ENCODE measurements at regions not wholly inside any gene's neighbourhood (a gene's known extent, or its start where the extent isn't known, plus 50 kb on each side); places are given as distances from the start of the nearest gene placed in this dataset.
A peak's percentile ranks its signal among the peaks of the same experiment; 100 is the strongest.

- Histone ChIP-seq H3K4me3 (ENCODE audit: low read depth, low read length) (no peak overlapping the region), H3K4me1 (ENCODE audit: control insufficient read depth, insufficient read depth, low read length) (no peaks in the 10 kb centered on the region), H3K27me3 (ENCODE audit: control insufficient read depth, insufficient read depth, low read length) (no peaks in the 10 kb centered on the region), H3K36me3 (ENCODE audit: control insufficient read depth, insufficient read depth, low read length) (no peaks in the 10 kb centered on the region), H3K9me3 (ENCODE audit: control insufficient read depth, insufficient read depth, low read length) (no peaks in the 10 kb centered on the region), H3K27ac (ENCODE audit: low read depth, low read length) (no peak overlapping the region)
- no peak for DNase-seq (ENCODE audit: low read depth in 4 of 6, low spot score in 6 of 6)
Measured at GRCh38 chr1:229710746-229711145, 84.7 kb downstream of the URB2 start.

- WGBS (ENCODE audit: insufficient coverage) = no CpG with 5 or more reads among the region's 2 CpGs
- H3K4me3 ChIP-seq (ENCODE audit: low read depth, low read length) = no peak overlapping the region
Measured at GRCh38 chr1:229714306-229714705, 88.3 kb downstream of the URB2 start.

GRCh38 chr1:229714964-229715603, 89.0 kb downstream of the URB2 start:
- Histone ChIP-seq H3K4me3 (ENCODE audit: low read depth, low read length) (no peak overlapping the region), H3K36me3 (ENCODE audit: control insufficient read depth, insufficient read depth, low read length) (no peaks in the 10 kb centered on the region), H3K9me3 (ENCODE audit: control insufficient read depth, insufficient read depth, low read length) (no peaks in the 10 kb centered on the region), H3K27me3 (ENCODE audit: control insufficient read depth, insufficient read depth, low read length) (no peaks in the 10 kb centered on the region), H3K4me1 (ENCODE audit: control insufficient read depth, insufficient read depth, low read length) (no peaks in the 10 kb centered on the region), H3K27ac (ENCODE audit: low read depth, low read length) (no peak overlapping the region)
- 90% methylated on average over 5 of the region's 8 CpGs for WGBS (ENCODE audit: insufficient coverage)
- no peak for DNase-seq (ENCODE audit: low read depth in 4 of 6, low spot score in 6 of 6)

More at GRCh38 chr1:229714306-229714705, 88.3 kb downstream of the URB2 start:
- H3K9me3 ChIP-seq (ENCODE audit: control insufficient read depth, insufficient read depth, low read length) = no peaks in the 10 kb centered on the region
- no peaks in the 10 kb centered on the region for H3K36me3 ChIP-seq (ENCODE audit: control insufficient read depth, insufficient read depth, low read length)
- H3K27ac ChIP-seq (ENCODE audit: low read depth, low read length) = no peak overlapping the region
- DNase-seq (ENCODE audit: low read depth in 4 of 6, low spot score in 6 of 6) = no peak
- no peaks in the 10 kb centered on the region for H3K27me3 ChIP-seq (ENCODE audit: control insufficient read depth, insufficient read depth, low read length)
- no peaks in the 10 kb centered on the region for H3K4me1 ChIP-seq (ENCODE audit: control insufficient read depth, insufficient read depth, low read length)

- DNase-seq (ENCODE audit: low read depth in 4 of 6, low spot score in 6 of 6) = peak in 2 of 6 donors; percentile 40 to 58
- Histone ChIP-seq H3K27me3 (ENCODE audit: control insufficient read depth, insufficient read depth, low read length) (no peaks in the 10 kb centered on the region), H3K36me3 (ENCODE audit: control insufficient read depth, insufficient read depth, low read length) (no peaks in the 10 kb centered on the region), H3K9me3 (ENCODE audit: control insufficient read depth, insufficient read depth, low read length) (no peaks in the 10 kb centered on the region), H3K4me1 (ENCODE audit: control insufficient read depth, insufficient read depth, low read length) (no peaks in the 10 kb centered on the region), H3K4me3 (ENCODE audit: low read depth, low read length) (no peak overlapping the region), H3K27ac (ENCODE audit: low read depth, low read length) (peak overlapping the region; percentile 47)
- no CpG with 5 or more reads among the region's 10 CpGs for WGBS (ENCODE audit: insufficient coverage)
Measured at GRCh38 chr1:229716069-229716468, 90.0 kb downstream of the URB2 start.

GRCh38 chr1:229716704-229717103, 90.7 kb downstream of the URB2 start:
- no peaks in the 10 kb centered on the region for H3K36me3 ChIP-seq (ENCODE audit: control insufficient read depth, insufficient read depth, low read length)
- H3K27me3 ChIP-seq (ENCODE audit: control insufficient read depth, insufficient read depth, low read length) = no peaks in the 10 kb centered on the region
- WGBS (ENCODE audit: insufficient coverage) = 79% methylated on average over 2 of the region's 7 CpGs
- H3K4me3 ChIP-seq (ENCODE audit: low read depth, low read length) = no peak overlapping the region
- no peaks in the 10 kb centered on the region for H3K4me1 ChIP-seq (ENCODE audit: control insufficient read depth, insufficient read depth, low read length)
- H3K9me3 ChIP-seq (ENCODE audit: control insufficient read depth, insufficient read depth, low read length) = no peaks in the 10 kb centered on the region
- no peak for DNase-seq (ENCODE audit: low read depth in 4 of 6, low spot score in 6 of 6)
- no peak overlapping the region for H3K27ac ChIP-seq (ENCODE audit: low read depth, low read length)

- no peaks in the 10 kb centered on the region for H3K4me1 ChIP-seq (ENCODE audit: control insufficient read depth, insufficient read depth, low read length)
- no peaks in the 10 kb centered on the region for H3K36me3 ChIP-seq (ENCODE audit: control insufficient read depth, insufficient read depth, low read length)
- no peaks in the 10 kb centered on the region for H3K9me3 ChIP-seq (ENCODE audit: control insufficient read depth, insufficient read depth, low read length)
- no peaks in the 10 kb centered on the region for H3K27me3 ChIP-seq (ENCODE audit: control insufficient read depth, insufficient read depth, low read length)
- H3K27ac ChIP-seq (ENCODE audit: low read depth, low read length) = no peak overlapping the region
- 81% methylated on average over 4 of the region's 7 CpGs for WGBS (ENCODE audit: insufficient coverage)
- no peak overlapping the region for H3K4me3 ChIP-seq (ENCODE audit: low read depth, low read length)
- DNase-seq (ENCODE audit: low read depth in 4 of 6, low spot score in 6 of 6) = peak in 1 of 6 donors; percentile 4
Measured at GRCh38 chr1:229717786-229718576, 91.9 kb downstream of the URB2 start.

- no peaks in the 10 kb centered on the region for H3K27me3 ChIP-seq (ENCODE audit: control insufficient read depth, insufficient read depth, low read length)
- H3K4me1 ChIP-seq (ENCODE audit: control insufficient read depth, insufficient read depth, low read length) = no peaks in the 10 kb centered on the region
- no peak for DNase-seq (ENCODE audit: low read depth in 4 of 6, low spot score in 6 of 6)
- H3K36me3 ChIP-seq (ENCODE audit: control insufficient read depth, insufficient read depth, low read length) = no peaks in the 10 kb centered on the region
- no peak overlapping the region for H3K4me3 ChIP-seq (ENCODE audit: low read depth, low read length)
- WGBS (ENCODE audit: insufficient coverage) = 73% methylated on average over 3 of the region's 3 CpGs
- H3K9me3 ChIP-seq (ENCODE audit: control insufficient read depth, insufficient read depth, low read length) = peaks cover 2% of the 10 kb centered on the region
- H3K27ac ChIP-seq (ENCODE audit: low read depth, low read length) = no peak overlapping the region
Measured at GRCh38 chr1:229726061-229726460, 100.0 kb downstream of the URB2 start.

GRCh38 chr1:229729916-229730315, 103.9 kb downstream of the URB2 start:
- Histone ChIP-seq H3K27ac (ENCODE audit: low read depth, low read length) (no peak overlapping the region), H3K27me3 (ENCODE audit: control insufficient read depth, insufficient read depth, low read length) (no peaks in the 10 kb centered on the region), H3K36me3 (ENCODE audit: control insufficient read depth, insufficient read depth, low read length) (no peaks in the 10 kb centered on the region), H3K4me3 (ENCODE audit: low read depth, low read length) (no peak overlapping the region), H3K9me3 (ENCODE audit: control insufficient read depth, insufficient read depth, low read length) (no peaks in the 10 kb centered on the region), H3K4me1 (ENCODE audit: control insufficient read depth, insufficient read depth, low read length) (no peaks in the 10 kb centered on the region)
- peak in 1 of 6 donors; percentile 78 for DNase-seq (ENCODE audit: low read depth in 4 of 6, low spot score in 6 of 6)

- Histone ChIP-seq H3K9me3 (ENCODE audit: control insufficient read depth, insufficient read depth, low read length) (no peaks in the 10 kb centered on the region), H3K27me3 (ENCODE audit: control insufficient read depth, insufficient read depth, low read length) (no peaks in the 10 kb centered on the region), H3K4me3 (ENCODE audit: low read depth, low read length) (no peak overlapping the region), H3K27ac (ENCODE audit: low read depth, low read length) (no peak overlapping the region), H3K4me1 (ENCODE audit: control insufficient read depth, insufficient read depth, low read length) (no peaks in the 10 kb centered on the region), H3K36me3 (ENCODE audit: control insufficient read depth, insufficient read depth, low read length) (no peaks in the 10 kb centered on the region)
- WGBS (ENCODE audit: insufficient coverage) = no CpG with 5 or more reads among the region's 1 CpG
- DNase-seq (ENCODE audit: low read depth in 4 of 6, low spot score in 6 of 6) = no peak
Measured at GRCh38 chr1:229730573-229730972, 104.5 kb downstream of the URB2 start.

- H3K36me3 ChIP-seq (ENCODE audit: control insufficient read depth, insufficient read depth, low read length) = no peaks in the 10 kb centered on the region
- DNase-seq (ENCODE audit: low read depth in 4 of 6, low spot score in 6 of 6) = peak in 1 of 6 donors; percentile 51
- WGBS (ENCODE audit: insufficient coverage) = no CpG with 5 or more reads among the region's 3 CpGs
- no peaks in the 10 kb centered on the region for H3K27me3 ChIP-seq (ENCODE audit: control insufficient read depth, insufficient read depth, low read length)
- no peak overlapping the region for H3K4me3 ChIP-seq (ENCODE audit: low read depth, low read length)
- no peak overlapping the region for H3K27ac ChIP-seq (ENCODE audit: low read depth, low read length)
- no peaks in the 10 kb centered on the region for H3K4me1 ChIP-seq (ENCODE audit: control insufficient read depth, insufficient read depth, low read length)
- peaks cover 12% of the 10 kb centered on the region for H3K9me3 ChIP-seq (ENCODE audit: control insufficient read depth, insufficient read depth, low read length)
Measured at GRCh38 chr1:229732061-229732460, 106.0 kb downstream of the URB2 start.

Measured in spinal cord (tissue), 9 donors.